HEK293T (cell line): ENCODE measurements at regions not wholly inside any gene's neighbourhood (a gene's known extent, or its start where the extent isn't known, plus 50 kb on each side); places are given as distances from the start of the nearest gene placed in this dataset.

Source experiments
- CTCF ChIA-PET: fragments of 350-600 bp; formaldehyde crosslinking; extraction: SDS; loops from one replicate; lab custom pipeline; 2021; ENCODE audit warnings: antibody characterized with exemption, inconsistent platforms; lab: Yijun Ruan, JAX
- POLR2A ChIA-PET: fragments of 350-600 bp; formaldehyde crosslinking; extraction: SDS; loops from one replicate; lab custom pipeline; 2020; ENCODE audit warnings: antibody characterized with exemption, inconsistent platforms; lab: Yijun Ruan, JAX
- DNase-seq: peaks from one replicate; pipeline ENCODE4 v3.0.0; 2012; ENCODE audit warnings: mixed read lengths; ENCODE audit errors: extremely low spot score
- ARNT ChIP-seq: fragments of 450-650 bp; IDR thresholded peaks from 2 replicates; pipeline ENCODE4 v1.6.1; 2017; ENCODE audit warnings: mild to moderate bottlenecking
- BHLHE40 ChIP-seq: fragments of 450-650 bp; IDR thresholded peaks from 2 replicates; pipeline ENCODE4 v1.6.1; 2016; ENCODE audit warnings: mild to moderate bottlenecking, moderate library complexity, borderline replicate concordance
- CTBP1 ChIP-seq: fragments of 450-650 bp; IDR thresholded peaks from 2 replicates; pipeline ENCODE4 v1.6.1; 2016; ENCODE audit warnings: borderline replicate concordance
- ELF4 ChIP-seq: fragments of 450-650 bp; IDR thresholded peaks from 2 replicates; pipeline ENCODE4 v1.6.1; 2017; ENCODE audit warnings: antibody characterized with exemption
- FOXA1 ChIP-seq: fragments of 450-650 bp; IDR thresholded peaks from 2 replicates; pipeline ENCODE4 v1.6.1; 2016; ENCODE audit warnings: mild to moderate bottlenecking
- FOXK2 ChIP-seq: fragments of 450-650 bp; IDR thresholded peaks from 2 replicates; pipeline ENCODE4 v1.6.1; 2016; ENCODE audit warnings: mild to moderate bottlenecking
- FOXM1 ChIP-seq: fragments of 450-650 bp; IDR thresholded peaks from 2 replicates; pipeline ENCODE4 v1.6.1; 2017; ENCODE audit warnings: mild to moderate bottlenecking, borderline replicate concordance
- HDGF ChIP-seq: fragments of 450-650 bp; IDR thresholded peaks from 2 replicates; pipeline ENCODE4 v1.6.1; 2017; ENCODE audit warnings: antibody characterized with exemption, borderline replicate concordance
- L3MBTL2 ChIP-seq: fragments of 450-650 bp; conservative IDR thresholded peaks from 2 replicates; pipeline ENCODE4 v1.6.1; 2016; ENCODE audit warnings: mild to moderate bottlenecking
- LEF1 ChIP-seq: fragments of 450-650 bp; IDR thresholded peaks from 2 replicates; pipeline ENCODE4 v1.6.1; 2017; ENCODE audit warnings: mild to moderate bottlenecking, borderline replicate concordance
- NFRKB ChIP-seq: fragments of 450-650 bp; IDR thresholded peaks from 2 replicates; pipeline ENCODE4 v1.6.1; 2016; ENCODE audit warnings: mild to moderate bottlenecking, moderate library complexity
- SP1 ChIP-seq: fragments of 450-650 bp; IDR thresholded peaks from 2 replicates; pipeline ENCODE4 v1.6.1; 2017
- SUZ12 ChIP-seq: fragments of 450-650 bp; IDR thresholded peaks from 2 replicates; pipeline ENCODE4 v1.6.1; 2016; ENCODE audit warnings: mild to moderate bottlenecking
- TARDBP ChIP-seq: fragments of 450-650 bp; IDR thresholded peaks from 2 replicates; pipeline ENCODE4 v1.6.1; 2016
- ZNF384 ChIP-seq: fragments of 450-650 bp; IDR thresholded peaks from 2 replicates; pipeline ENCODE4 v1.6.1; 2016
- TF ChIP-seq, protein P1 (sequence below): fragments of 450-650 bp; IDR thresholded peaks from 2 replicates; pipeline ENCODE4 v1.6.1; 2016

DNA sequence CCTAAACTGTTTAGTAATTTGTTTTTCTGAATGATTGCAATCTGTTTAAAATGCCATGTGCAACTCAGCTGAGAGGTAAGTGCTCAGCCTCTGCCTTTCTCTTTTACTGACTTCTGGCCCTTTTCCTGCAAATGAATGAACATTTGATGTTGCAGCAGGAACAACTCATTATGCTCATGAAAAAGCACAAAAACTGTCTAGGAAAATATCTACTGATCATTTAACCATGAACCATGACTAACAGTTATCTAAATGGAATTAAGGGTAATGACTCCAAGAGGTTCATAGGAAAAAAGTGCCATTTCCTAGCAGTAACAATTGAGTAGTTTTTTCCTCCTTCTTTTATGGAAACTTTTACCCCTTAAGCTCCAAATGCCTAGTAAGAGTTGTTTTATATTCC is 70.6 kb upstream of the ANKH start:
- DNase-seq: no peak
- ChIA-PET POLR2A (no interaction called here), CTCF (no interaction called here)
- TF ChIP-seq BHLHE40: no peak
- no peak for TF ChIP-seq L3MBTL2
- TF ChIP-seq FOXA1: no peak

DNA sequence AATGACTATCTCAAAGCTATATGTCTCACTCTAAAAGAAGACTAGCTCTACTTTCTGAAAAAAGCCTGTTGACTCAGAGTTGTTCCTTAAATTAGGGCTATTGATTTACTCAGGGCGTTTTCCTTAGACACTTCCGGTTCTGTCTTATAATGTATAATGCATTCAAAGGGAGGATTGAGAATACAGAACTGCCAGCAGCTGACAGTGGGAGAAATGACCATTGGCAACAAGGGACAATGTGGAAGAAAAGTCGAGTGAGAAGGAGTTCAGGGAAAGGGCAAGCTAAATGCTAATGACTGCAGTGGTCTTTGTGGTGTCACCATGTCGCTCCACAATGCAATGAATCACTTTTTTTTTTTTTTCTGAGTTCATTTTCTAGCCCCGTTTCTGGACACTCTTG is 65.7 kb upstream of the ANKH start:
- DNase-seq: no peak
- POLR2A ChIA-PET: interaction anchor here (0.6 kb wide), 1 partner anchor 25 kb away, joined by 3 read pairs; no protein-coding TSS in a partner anchor
- CTCF ChIA-PET: no interaction called here
- TF ChIP-seq, protein P1, sequence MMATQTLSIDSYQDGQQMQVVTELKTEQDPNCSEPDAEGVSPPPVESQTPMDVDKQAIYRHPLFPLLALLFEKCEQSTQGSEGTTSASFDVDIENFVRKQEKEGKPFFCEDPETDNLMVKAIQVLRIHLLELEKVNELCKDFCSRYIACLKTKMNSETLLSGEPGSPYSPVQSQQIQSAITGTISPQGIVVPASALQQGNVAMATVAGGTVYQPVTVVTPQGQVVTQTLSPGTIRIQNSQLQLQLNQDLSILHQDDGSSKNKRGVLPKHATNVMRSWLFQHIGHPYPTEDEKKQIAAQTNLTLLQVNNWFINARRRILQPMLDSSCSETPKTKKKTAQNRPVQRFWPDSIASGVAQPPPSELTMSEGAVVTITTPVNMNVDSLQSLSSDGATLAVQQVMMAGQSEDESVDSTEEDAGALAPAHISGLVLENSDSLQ: no peak
- TF ChIP-seq HDGF (no peak), ARNT (no peak), FOXA1 (no peak), LEF1 (no peak), SUZ12 (no peak), FOXK2 (no peak), ELF4 (no peak), FOXM1 (no peak), ZNF384 (no peak)

DNA sequence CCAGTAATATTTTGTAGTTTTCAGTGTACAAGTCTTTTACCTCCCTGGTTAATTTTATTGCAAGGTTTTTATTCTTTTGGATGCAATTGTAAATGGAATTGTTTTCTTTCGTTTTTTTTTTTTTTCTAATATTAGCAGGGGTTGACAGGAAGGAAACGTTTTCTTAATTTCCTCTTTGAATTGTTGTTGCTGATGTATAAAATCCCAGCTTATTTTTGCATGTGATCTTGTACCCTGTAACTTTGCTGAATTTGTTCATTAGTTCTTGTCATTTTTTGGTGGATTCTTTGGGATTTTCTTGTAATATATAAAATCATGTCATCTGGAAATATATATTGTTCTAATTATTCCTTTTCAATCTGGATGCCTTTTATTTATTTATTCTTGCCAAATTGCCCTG is 65.0 kb upstream of the ANKH start:
- CTCF ChIA-PET: no interaction called here
- DNase-seq: no peak
- POLR2A ChIA-PET: interaction anchor here (0.6 kb wide), 1 partner anchor 25 kb away, joined by 3 read pairs; no protein-coding TSS in a partner anchor
- no peak for TF ChIP-seq NFRKB
- no peak for TF ChIP-seq HDGF
- no peak for TF ChIP-seq ARNT
- TF ChIP-seq FOXA1: no peak
- no peak for TF ChIP-seq CTBP1
- TF ChIP-seq LEF1: no peak
- TF ChIP-seq FOXK2: no peak
- TF ChIP-seq TARDBP: no peak
- no peak for TF ChIP-seq ELF4
- no peak for TF ChIP-seq SP1
- TF ChIP-seq, protein P1: no peak
- TF ChIP-seq SUZ12: no peak
- no peak for TF ChIP-seq L3MBTL2
- no peak for TF ChIP-seq ZNF384

DNA sequence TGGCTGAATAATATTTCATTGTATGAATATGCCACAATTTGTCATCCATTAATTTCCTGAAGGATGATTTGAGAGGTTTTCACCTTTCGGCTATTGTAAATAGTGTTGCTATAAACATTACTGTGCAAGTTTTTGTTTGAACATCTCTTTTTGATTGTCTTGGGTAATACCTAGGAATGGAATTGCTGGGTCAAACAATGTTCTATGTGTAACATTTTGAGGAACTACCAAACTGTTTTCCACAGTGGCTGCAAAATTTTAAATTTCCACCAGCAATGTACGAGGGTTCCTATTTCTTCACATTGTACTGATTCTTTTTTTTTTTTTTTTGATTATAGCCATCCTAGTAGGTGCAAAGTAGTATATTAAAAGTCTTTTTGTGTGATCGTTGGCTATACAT is 63.8 kb upstream of the ANKH start:
- no peak for DNase-seq
- CTCF ChIA-PET: no interaction called here
- POLR2A ChIA-PET: no interaction called here
- TF ChIP-seq TARDBP (no peak), L3MBTL2 (no peak), FOXM1 (no peak), HDGF (no peak), FOXK2 (no peak), ARNT (no peak), LEF1 (no peak), CTBP1 (no peak), FOXA1 (no peak), NFRKB (no peak)
- TF ChIP-seq, protein P1: no peak

DNA sequence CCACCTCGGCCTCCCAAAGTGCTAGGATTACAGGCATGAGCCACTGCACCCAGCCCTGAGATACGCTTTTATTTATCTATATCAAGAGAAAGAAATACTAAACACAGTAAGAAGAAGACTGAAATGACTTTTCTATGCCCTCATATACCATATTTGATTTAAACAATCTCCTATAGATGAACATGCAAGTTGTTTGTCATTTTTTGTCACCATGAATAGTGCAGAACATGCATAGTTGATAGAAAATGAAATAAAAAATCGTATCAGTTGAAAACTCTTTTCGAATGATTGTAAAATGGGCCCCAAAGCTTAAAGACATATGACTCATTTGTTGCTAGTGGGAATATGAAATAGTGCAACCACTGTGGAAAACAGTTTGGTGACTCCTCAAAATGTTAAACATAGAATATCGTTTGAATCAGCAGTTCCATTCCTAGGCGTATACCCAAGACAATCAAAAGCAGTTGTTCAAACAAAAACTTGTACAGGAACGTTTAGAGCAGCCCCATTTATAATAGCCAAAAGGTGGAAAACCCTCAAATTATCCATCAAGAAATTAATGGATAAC is 61.4 kb upstream of the ANKH start:
- CTCF ChIA-PET: no interaction called here
- DNase-seq: no peak
- TF ChIP-seq NFRKB (no peak), LEF1 (no peak), ELF4 (no peak), L3MBTL2 (no peak), BHLHE40 (no peak), FOXK2 (no peak), FOXA1 (no peak)
- POLR2A ChIA-PET: no interaction called here

DNA sequence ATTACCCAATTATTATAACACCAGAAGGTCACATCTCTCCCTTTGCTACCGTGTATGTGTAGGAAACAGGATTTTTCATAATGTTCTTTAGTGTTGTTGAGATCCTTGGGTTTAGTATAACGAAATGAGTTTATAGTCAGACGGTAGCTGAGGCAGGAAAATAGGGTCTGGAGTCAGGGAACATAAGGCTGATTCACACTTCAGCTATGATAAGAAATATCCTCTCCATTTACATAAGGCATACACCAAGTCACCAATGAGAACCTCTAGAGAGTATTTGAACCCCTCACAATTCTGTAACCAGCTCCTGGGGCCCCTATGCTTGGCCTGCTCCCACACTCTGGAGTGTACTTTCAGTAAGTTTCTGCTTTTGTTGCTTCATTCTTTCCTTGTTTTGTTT is 58.9 kb upstream of the ANKH start:
- CTCF ChIA-PET: no interaction called here
- TF ChIP-seq ELF4 (no peak), TARDBP (no peak)
- DNase-seq: no peak
- POLR2A ChIA-PET: no interaction called here

DNA sequence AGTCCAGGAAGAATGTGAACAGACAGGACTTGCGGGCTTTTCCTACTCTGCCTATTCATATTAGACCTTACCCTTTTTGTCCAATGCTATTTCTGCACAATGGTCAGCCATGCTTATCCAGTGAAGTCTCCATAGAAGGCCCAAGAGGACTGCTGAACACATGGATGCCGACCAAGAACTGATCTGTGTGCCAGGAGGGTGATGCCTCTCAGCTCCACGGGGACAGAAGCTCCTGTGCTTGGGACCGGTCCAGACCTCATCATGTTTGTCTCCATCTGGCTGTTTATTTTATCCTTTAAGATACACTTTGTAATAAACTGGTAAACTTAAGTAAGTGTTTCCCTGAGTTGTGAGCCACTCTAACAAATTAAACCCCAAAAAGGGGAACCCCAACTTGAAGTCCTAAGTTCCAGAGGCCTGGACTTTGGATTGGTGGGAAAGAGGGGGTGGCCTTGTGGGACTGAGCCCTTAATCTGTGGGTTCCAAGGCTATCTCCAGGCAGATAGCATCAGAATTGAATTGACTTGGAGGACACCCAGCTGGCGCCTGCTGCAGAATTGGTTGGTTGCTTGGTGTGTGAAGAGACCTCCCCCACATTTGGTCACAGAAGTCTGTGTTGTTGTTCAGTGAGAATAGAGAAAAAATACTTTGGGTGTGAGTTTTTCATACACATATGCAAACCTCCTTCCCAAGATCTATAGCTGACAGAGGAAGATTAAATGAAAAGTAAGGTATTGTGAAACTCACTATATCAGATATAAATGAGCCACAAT is 57.9 kb upstream of the ANKH start:
- CTCF ChIA-PET: no interaction called here
- POLR2A ChIA-PET: no interaction called here

More for the DNA sequence above, 57.9 kb upstream of the ANKH start:
- no peak for DNase-seq
- TF ChIP-seq HDGF (no peak), FOXM1 (no peak), ZNF384 (no peak), SUZ12 (no peak), CTBP1 (no peak), L3MBTL2 (no peak), BHLHE40 (no peak), SP1 (no peak), FOXK2 (no peak), TARDBP (no peak), FOXA1 (no peak), ELF4 (no peak), LEF1 (no peak), ARNT (no peak), NFRKB (no peak)
- TF ChIP-seq, protein P1: no peak
